HG03060 (cell line): ENCODE measurements at regions not wholly inside any gene's neighbourhood (a gene's known extent, or its start where the extent isn't known, plus 50 kb on each side); places are given as distances from the start of the nearest gene placed in this dataset.

Source experiments
- ATAC-seq: cut with Tn5 transposase; IDR thresholded peaks from one replicate; pipeline ENCODE4 v1.9.1; 2021; ENCODE audit warnings: low read depth, moderate number of reproducible peaks; ENCODE audit not compliant: unreplicated experiment

DNA sequence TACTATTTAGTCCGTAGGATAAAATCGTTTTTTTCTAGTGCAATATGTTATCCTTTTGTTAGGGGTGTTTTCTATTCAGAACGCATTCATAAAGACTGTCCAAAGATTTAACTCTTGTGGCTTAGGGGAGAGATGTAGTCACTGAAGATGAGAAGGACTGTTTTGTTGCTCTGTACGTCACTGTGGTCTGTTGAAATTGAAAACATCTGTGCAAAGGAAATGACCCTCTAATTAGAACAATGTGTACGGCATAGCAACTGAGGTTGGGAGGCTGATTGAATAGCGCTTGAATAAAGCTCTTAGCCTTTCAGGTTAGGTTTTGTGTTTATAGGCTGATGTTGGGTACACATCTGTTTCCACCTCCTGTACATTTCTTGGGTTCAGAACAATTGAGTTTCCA lies 453.4 kb upstream of the AKR1E2 start:
- no peak for ATAC-seq

DNA sequence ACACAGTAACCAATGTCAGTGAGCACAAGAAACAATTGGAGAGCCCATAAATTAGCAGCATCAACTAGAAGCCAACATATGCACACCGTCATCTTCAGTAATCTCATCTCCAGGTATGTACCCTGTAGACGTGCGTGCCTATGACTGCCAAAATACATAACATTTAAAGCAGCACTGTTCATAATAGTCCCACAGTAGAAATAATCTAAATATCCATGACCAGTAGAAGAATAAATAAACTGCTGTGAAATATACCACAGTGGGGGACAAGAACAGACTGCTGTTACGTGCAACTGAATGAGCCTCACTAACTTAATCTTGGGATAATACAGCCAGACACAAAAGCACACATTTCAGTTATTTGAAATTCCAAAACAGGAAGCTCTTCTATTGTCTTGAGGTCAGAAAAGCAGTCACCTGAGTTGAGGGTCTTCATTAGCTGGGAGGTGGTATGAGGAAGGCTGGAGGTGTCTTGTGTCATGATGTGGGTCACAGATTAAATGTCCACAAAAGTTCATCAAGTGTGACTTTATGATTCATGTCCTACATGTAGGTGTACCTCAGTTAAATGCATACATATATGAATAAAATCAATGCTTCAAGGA lies 454.2 kb upstream of the AKR1E2 start:
- ATAC-seq, result no peak

DNA sequence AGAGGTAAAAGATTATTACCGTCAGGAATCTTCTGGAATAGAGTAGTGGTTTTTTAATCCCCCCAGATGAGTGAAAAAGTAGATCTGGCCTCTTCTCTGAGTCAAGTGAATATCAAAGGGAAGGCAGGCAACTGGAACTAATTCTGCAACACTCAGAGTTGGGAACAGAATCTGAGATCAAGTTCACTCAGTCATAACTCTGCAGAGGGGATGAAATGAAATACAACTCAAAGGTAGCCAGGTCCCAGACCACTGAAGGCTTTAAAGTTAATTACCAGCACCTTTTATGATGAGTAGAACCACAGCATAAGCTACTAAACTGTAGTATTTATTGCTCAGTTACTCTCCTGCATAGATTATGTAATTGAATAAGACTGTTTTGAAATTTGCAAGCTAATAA lies 455.6 kb upstream of the AKR1E2 start:
- no peak for ATAC-seq

DNA sequence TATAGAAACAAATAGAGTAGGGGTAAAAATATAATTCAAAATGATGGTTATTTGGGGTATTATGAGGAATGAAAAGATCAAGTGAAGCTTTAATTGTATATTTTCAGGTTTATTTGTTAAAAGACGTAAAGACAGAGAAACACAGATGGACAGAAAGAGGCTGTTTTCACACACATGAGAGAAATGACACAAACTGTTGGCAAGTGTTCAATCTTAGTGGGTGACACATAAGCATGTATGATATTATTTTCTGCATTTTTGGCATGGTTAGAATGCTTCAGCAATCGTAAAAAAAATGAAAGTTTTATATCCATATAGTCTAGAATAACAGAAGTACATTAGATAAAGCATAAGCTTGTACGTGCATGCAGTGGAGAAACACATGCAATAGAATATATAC lies 464.4 kb upstream of the AKR1E2 start:
- ATAC-seq, result no peak

DNA sequence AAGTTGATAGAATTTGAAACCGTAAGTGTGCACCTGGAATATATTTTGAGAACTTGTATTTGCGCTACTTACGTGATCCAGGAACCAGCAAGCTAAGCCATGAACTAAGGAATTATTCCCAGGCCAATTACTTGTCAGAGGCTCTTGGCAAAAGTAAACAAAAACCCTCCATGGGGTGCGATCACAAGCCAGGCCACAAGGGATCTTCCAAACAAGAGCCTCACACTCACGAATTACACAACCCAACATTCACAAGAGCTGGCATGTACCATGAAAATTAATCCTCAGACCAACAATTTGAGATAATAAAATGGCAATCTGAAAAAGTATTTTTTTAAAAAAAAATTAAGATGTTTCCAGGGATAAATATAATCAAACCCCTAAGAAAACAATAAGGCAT lies 467.0 kb upstream of the AKR1E2 start:
- no peak for ATAC-seq

DNA sequence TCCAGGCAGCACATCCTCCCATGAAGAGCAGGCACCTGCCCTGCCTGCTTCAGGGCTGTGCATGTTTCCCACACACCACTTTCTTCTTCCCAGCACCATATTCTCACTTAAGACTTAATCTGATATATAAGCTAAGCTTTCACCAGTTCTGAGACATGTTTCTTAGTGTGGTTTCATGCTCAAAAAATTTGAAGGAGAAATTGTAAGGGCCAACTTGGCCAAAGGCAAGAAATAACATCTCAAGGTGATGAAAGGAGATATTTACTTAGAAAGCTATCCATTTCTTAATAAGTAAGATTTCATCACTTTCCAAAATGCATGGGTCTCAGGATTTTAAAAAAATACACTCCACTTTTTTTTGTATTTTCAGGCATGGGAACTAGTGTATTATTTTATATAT lies 468.1 kb upstream of the AKR1E2 start:
- no peak for ATAC-seq

DNA sequence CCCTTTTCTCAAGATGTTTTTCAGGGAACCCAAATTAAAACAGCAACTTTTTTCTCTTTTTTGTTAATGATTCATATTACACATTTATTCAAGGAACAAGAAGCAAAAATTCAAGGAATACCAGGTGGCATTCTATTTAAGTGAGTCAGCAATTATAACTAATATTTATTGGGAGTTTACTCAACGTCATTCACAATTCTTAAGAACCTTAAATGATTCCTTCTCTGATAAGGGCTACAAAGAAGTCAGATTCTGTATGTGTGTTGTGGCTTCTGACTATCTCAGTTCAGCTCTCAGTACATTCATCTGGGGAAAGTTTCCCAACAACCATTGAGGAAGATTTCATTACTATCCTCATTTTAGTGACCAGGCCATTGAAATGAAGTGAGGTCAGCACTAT lies 470.7 kb upstream of the AKR1E2 start:
- no peak for ATAC-seq

DNA sequence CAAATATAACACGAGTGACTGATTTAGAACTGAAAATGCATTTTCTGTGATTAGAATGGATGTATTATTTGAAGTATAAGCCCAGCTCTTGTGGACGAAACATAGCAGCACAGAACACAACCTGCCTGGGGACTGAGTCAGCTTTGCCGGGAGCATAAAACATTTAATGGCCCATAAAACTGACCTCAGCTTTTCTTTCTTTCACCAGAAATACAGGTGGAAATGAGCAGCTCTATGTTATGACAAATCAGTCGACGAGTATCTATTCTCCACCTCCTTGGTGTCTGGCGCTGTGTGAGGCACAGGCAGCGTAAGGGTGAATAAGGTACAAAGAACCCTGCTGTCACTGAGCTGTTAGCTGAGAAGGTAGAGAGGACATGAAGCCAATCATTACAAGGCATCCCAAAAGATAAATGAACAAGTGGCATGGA lies 471.6 kb upstream of the AKR1E2 start:
- ATAC-seq, result no peak

DNA sequence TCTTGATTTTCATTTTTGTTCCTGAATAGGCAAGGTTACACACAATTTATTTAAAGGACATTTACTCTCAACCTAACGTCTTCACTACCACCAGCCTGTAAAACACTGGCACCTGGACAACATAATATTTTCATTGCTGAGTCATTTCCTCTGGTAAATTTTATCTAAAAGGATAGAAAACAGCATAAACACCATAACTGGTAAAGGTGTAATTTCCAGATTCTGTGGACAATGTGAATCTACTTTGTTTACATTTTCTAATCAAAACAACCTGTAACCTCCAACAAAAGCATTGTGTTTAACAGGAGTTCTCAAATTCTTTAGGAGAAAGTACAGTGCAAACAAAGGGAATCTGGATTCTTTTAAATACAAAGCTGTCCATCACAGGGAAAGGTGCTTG lies 472.0 kb upstream of the AKR1E2 start:
- ATAC-seq, result no peak

DNA sequence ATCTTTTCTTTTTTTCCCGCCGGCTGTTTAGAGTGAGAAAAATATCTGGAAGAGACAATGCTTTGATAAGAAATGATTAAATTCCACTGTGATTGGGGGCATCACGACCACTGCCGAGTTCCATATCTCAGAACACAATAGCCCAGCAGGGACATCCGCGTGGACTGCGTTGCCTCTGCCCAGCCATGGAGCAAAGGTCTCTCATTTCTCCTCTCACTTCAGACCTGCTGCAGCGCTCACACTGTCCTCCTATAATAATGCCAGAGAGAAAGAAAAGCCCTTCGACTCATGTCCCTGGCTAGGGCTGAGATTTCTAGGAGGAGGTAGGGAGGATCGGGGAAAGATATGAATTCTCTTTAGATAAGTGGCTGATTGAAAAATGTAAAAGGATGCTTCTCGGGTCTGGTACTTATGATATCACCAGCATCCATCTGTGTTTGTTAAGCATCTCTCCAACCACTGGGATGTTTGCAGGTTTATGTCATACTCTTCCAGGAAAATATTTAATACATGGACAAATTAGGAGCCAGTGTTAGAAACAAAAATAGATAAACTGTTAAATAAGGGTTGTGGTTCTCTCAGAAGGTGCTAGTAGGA lies 472.9 kb upstream of the AKR1E2 start:
- no peak for ATAC-seq

DNA sequence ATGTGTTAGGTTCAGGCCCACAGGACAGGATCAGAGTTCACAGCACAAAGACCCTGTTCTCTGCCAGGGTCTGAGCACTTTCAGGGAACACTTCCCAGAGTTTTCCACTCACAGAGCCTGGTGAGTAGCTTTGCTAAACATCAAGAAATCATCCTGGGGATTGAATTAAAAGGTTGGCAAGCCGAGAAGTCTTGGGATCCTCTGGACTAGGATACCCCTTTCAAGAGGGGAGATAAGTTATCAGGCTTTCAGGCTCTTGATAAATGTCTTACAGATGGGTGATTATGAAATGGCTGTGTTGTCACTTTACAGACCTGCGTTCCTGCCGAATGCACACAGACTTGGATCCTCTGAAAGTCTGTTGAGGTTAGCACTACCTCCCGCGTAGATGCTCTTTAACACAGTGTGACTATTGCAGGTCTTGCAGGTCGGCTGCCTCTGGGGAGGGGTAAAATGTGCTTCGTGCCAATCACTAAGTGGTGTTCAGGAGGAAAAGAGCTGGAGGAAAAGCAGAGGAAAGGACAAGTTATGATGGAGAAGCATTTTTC lies 473.5 kb upstream of the AKR1E2 start:
- ATAC-seq, result no peak

DNA sequence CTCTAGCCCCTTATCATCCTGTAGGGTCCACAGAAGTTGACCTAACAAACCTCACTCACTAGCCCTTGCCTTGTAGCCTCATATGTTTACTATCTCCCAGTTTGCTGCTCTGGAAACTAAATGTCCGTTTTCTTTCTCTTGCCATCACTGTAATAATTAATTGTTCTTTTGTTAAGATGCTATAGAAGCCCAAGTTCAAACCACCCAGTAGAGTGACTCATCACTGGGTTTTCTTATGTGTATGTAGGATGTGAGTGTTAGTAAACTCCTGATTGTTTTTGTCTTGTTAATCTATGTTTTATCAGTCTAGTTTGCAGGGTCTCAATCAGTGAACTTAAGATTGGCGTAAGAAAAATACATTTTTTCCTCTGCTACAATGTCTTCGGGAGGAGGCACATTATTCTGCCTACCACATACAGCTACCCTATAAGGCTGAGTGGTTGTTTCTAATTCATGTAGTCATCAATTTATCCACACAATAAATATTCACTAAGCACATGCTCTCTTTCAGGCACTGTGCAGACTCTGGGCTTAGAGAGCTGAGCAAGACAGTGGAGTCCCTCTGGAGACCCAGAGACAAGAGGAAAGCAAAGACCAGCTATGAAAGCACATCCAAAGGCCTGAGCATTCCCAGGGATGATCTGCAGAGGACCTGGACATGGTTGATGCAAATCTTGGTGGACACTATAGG lies 474.1 kb upstream of the AKR1E2 start:
- ATAC-seq, result no peak

DNA sequence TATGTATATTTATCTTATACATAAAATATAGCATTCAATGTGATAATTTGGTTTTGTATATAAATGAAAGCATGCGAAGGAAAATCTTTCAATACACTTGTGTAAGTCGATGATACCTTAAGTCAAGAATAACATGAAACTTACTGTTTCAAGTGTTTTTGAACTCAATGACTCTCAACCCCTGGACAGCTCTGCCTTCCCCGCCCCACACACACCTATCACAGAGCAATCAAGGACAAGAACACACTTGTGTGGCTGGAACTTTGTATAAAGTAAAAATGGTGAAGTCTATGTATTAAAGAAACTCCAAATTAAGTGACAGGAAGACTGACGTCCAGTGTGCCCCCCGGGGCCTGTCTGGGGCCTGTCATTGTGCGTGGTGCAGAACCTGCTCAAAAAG lies 478.6 kb upstream of the AKR1E2 start:
- ATAC-seq, result no peak

DNA sequence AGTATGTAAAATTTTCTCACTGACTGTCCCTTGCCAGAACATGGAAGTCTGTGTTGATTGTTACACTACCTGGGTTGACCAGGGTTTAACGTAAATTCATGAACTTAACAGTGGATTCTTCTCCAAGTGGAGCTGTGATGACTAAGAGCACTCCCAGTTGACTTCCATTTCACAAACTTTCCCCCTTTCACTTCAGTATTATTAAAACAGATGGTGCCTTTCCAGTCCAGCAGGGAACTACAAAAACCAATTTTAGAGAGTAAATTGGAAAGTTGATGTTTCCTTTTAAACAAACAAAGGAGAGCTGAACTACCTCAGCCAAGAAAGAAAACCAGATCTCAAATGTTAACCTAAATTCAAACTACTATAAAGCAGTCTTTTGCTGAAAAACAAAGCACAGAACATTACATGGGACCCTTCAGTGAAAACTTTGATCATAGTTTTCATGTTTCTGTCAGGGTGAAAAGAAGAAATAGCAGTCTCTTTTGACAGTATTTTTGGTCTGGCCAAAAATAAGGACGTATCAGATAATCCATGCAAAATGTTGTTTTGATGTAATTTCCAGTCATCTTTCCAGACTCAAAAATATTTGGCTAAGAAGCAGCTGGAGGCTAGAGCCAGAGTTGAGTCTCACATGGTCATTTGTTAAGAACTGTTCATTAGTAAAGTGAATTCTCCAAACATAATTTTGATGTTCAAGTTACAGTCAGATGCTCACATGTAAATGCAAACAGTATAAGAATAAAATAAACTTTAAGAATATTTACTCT lies 479.9 kb upstream of the AKR1E2 start:
- ATAC-seq, result no peak

DNA sequence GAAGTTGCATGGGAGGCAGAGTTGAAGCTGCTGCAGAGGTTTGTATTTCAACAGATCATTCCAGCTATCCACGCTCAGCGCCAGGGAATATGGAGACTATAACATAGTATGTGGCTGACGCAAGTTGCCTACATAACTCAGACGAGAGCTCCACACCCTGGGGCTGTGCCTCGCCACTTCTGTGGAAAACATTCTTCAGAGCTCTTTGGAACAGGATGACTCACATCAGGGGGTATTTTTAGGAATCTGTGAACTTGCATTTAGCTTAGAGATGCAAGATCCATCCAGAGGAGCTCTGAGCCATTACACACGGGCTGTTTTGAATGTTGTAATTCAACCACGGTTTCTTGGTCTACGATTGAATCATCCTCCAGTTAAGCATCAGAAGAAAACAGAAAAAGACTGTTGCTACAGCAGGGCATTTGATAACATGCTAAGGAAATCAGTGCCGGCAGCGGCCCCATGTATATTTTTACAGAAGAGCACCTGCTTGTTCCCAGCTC lies 481.5 kb upstream of the AKR1E2 start:
- no peak for ATAC-seq

DNA sequence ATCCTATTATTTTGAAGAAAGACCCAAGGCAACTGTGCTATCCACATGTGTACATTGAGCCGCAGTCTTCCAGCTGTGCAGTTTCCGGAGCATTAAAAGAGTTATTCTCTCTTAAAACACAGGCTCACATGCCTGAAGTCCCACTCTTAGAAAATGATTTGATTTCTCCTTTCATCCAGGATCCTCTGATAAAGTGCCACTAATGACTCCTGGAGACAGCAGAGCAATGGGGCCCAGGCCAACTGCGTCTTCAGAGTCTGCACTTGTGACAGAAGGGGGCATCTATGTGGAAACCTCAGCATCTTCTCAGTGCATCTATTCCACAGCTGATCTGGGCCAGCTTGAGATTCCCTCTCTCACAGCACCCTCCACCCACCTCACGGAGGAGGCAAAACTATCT lies 482.1 kb upstream of the AKR1E2 start:
- ATAC-seq, result no peak

DNA sequence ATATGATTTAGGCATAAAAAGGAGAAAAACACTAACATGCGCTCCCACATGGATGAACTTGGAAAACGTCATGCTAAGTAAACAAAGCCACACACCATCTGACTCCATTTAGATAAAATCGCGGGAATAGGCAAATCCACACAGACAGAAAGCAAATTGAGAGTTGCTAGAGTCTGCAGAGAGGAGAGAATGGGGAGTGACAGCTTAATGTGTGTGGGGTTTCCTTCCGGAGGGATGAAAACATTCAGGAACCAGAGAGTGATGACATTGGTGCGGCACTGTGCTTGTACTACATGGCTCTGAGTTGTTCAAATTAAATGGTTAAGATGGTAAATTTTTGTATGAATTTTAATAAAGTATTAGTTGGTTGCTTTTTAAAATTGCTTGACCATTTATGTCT lies 482.9 kb upstream of the AKR1E2 start:
- ATAC-seq, result no peak

DNA sequence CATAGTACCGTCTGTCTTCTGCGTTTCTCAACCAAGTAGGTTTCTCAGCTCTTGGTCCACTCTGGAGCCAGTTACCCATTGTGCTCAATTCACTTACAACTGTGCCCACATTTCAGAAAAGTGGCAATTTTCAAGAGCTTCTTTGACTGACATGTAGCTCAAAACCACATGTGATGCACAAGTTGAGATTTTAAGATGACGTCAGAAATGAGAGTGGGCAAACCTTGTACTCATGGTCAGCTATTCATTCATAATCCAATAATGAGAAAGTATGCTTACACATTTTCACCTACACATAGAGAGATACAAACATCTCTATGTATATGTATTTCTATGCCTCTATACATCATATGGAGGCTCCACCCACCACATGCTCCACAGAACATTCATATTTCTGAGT lies 487.2 kb upstream of the AKR1E2 start:
- ATAC-seq, result no peak

DNA sequence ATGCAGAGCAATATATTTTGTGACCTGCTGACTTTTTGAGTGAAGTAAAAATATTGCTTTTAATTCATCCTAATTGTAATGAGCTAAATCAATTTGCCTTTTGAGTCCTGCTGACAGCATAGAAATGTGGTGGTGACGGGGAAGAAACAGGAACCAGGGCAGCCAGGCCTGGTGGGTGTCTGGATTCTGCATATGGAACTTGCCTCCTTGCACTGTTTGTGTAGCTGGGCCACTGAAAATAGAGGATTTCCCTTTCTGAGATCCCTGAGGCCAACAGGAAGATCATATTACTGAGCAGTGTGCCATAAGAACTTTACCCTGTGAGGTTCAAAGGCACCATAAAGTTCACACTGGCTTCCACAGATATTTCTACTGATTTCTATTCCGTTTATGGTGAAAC lies 488.4 kb upstream of the AKR1E2 start:
- no peak for ATAC-seq

DNA sequence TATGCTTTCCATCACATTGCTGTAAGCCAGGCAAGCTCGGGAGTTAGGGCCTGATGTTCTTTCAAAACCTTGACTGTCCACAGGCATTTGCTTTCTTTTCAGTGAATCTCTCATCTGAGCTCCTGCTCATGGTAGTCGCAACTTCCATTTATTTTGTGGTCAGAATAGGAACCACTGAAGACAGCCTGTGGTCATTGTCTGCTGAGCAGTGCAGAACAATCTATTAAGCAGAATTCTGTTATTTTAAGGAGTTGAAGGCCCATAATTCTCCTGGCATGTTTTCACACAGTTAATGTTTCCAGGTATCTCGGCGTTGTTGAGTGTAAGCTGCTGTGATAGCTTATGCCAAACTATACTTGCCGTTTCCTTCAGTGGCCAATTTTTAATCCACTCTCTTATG lies 491.1 kb upstream of the AKR1E2 start:
- ATAC-seq, result no peak

DNA sequence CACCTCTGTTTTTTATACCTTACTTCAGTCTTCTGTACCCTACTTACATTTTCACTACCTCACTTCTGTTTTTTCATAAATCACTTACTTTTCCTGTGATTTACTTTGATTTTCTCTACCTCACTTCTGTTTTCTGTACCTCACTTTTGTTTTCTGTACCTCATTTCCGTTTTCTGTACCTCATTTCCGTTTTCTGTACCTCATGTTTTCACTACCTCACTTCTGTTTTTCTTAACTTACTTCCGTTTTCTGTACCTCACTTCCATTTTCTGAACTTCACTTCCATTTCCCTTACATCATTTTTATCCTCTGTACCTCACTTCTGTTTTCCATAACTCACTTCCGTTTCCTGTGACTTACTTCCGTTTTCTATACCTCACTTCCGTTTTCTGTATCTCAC lies 492.0 kb upstream of the AKR1E2 start:
- no peak for ATAC-seq
